ENCODE measurements at regions not wholly inside any gene's neighbourhood (a gene's known extent, or its start where the extent isn't known, plus 50 kb on each side); places are given as distances from the start of the nearest gene placed in this dataset.

- no peak overlapping the region for H3K27ac ChIP-seq (ENCODE audit: low read length)
- no peaks in the 10 kb centered on the region for H3K27me3 ChIP-seq (ENCODE audit: insufficient read depth, low read depth, low read length)
- H3K4me2 ChIP-seq (ENCODE audit: low read length) = no peak overlapping the region
- no peaks in the 10 kb centered on the region for H3K9me2 ChIP-seq (ENCODE audit: insufficient read depth, low read length)
- no peaks in the 10 kb centered on the region for H4K20me1 ChIP-seq (ENCODE audit: insufficient read depth)
- no peak overlapping the region for H2AFZ ChIP-seq (ENCODE audit: low read depth, low read length)
- H3K9ac ChIP-seq (ENCODE audit: low read length) = no peak overlapping the region
- TF ChIP-seq EP300 (conservative IDR thresholded peaks at IDR 0.05; ENCODE audit: poor library complexity, severe bottlenecking) = no peak
- no peak for TF ChIP-seq SMC3 (conservative IDR thresholded peaks at IDR 0.05; ENCODE audit: poor library complexity)
- no peak for TF ChIP-seq POLR2AphosphoS5 (IDR thresholded peaks at IDR 0.05)
- TF ChIP-seq TAF1 (IDR thresholded peaks at IDR 0.05; ENCODE audit: low read depth) = no peak
- TF ChIP-seq, protein P1, sequence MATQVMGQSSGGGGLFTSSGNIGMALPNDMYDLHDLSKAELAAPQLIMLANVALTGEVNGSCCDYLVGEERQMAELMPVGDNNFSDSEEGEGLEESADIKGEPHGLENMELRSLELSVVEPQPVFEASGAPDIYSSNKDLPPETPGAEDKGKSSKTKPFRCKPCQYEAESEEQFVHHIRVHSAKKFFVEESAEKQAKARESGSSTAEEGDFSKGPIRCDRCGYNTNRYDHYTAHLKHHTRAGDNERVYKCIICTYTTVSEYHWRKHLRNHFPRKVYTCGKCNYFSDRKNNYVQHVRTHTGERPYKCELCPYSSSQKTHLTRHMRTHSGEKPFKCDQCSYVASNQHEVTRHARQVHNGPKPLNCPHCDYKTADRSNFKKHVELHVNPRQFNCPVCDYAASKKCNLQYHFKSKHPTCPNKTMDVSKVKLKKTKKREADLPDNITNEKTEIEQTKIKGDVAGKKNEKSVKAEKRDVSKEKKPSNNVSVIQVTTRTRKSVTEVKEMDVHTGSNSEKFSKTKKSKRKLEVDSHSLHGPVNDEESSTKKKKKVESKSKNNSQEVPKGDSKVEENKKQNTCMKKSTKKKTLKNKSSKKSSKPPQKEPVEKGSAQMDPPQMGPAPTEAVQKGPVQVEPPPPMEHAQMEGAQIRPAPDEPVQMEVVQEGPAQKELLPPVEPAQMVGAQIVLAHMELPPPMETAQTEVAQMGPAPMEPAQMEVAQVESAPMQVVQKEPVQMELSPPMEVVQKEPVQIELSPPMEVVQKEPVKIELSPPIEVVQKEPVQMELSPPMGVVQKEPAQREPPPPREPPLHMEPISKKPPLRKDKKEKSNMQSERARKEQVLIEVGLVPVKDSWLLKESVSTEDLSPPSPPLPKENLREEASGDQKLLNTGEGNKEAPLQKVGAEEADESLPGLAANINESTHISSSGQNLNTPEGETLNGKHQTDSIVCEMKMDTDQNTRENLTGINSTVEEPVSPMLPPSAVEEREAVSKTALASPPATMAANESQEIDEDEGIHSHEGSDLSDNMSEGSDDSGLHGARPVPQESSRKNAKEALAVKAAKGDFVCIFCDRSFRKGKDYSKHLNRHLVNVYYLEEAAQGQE (IDR thresholded peaks at IDR 0.05; ENCODE audit: borderline replicate concordance) = no peak
- TF ChIP-seq MXI1 (conservative IDR thresholded peaks at IDR 0.05; ENCODE audit: poor library complexity, severe bottlenecking) = no peak
- no peak for TF ChIP-seq CTCF (IDR thresholded peaks at IDR 0.05; ENCODE audit: poor library complexity, severe bottlenecking)
- H3K9me3 ChIP-seq (ENCODE audit: low read length) = no peaks in the 10 kb centered on the region
- no peaks in the 10 kb centered on the region for H3F3A ChIP-seq (ENCODE audit: insufficient read depth, low read length, poor library complexity, severe bottlenecking)
- no peaks in the 10 kb centered on the region for H3K36me3 ChIP-seq (ENCODE audit: insufficient read depth, low read length)
- no peak overlapping the region for H3K4me3 ChIP-seq (ENCODE audit: low read length)
- H3K79me2 ChIP-seq (replicated peaks; ENCODE audit: insufficient read depth, low read length) = no peaks in the 10 kb centered on the region
Observed at GRCh38 chrX:17226736-17227135, 148.3 kb upstream of the NHS start.

- Histone ChIP-seq H3K9ac (ENCODE audit: low read length) (no peak overlapping the region), H3K4me2 (ENCODE audit: low read length) (no peak overlapping the region)
- TF ChIP-seq, protein P1 (IDR thresholded peaks at IDR 0.05; ENCODE audit: borderline replicate concordance) = no peak
- no peak for TF ChIP-seq EZH2 (IDR thresholded peaks at IDR 0.05; ENCODE audit: borderline replicate concordance, insufficient read depth, low read length, poor library complexity, severe bottlenecking)
Observed at GRCh38 chrX:17237146-17237545, 137.9 kb upstream of the NHS start.

More at GRCh38 chrX:17237146-17237545, 137.9 kb upstream of the NHS start:
- no peak overlapping the region for H3K4me3 ChIP-seq (ENCODE audit: low read length)
- H3F3A ChIP-seq (ENCODE audit: insufficient read depth, low read length, poor library complexity, severe bottlenecking) = no peaks in the 10 kb centered on the region
- H3K9me3 ChIP-seq (ENCODE audit: low read length) = no peaks in the 10 kb centered on the region
- no peaks in the 10 kb centered on the region for H3K27me3 ChIP-seq (ENCODE audit: insufficient read depth, low read depth, low read length)
- no peak overlapping the region for H3K27ac ChIP-seq (ENCODE audit: low read length)
- no peaks in the 10 kb centered on the region for H3K36me3 ChIP-seq (ENCODE audit: insufficient read depth, low read length)
- no peaks in the 10 kb centered on the region for H4K20me1 ChIP-seq (ENCODE audit: insufficient read depth)
- no peak overlapping the region for H2AFZ ChIP-seq (ENCODE audit: low read depth, low read length)
- no peaks in the 10 kb centered on the region for H3K9me2 ChIP-seq (ENCODE audit: insufficient read depth, low read length)
- no peaks in the 10 kb centered on the region for H3K79me2 ChIP-seq (replicated peaks; ENCODE audit: insufficient read depth, low read length)

Data from neural cell (in vitro differentiated cells).